ENCODE measurements at regions not wholly inside any gene's neighbourhood (a gene's known extent, or its start where the extent isn't known, plus 50 kb on each side); places are given as distances from the start of the nearest gene placed in this dataset.
A peak's percentile ranks its signal among the peaks of the same experiment; 100 is the strongest.

- no peak for DNase-seq (ENCODE audit: low read depth)
Measured at GRCh38 chr3:56985460-56985859, 75.0 kb upstream of the SPATA12 start.

- no peak for DNase-seq (ENCODE audit: low read depth)
Measured at GRCh38 chr3:56983427-56983826, 77.0 kb upstream of the SPATA12 start.

- DNase-seq (ENCODE audit: low read depth) = no peak
Measured at GRCh38 chr3:56981445-56982230, 78.8 kb upstream of the SPATA12 start.

- DNase-seq (ENCODE audit: low read depth) = peak; percentile 88
Measured at GRCh38 chr3:56980798-56981390, 79.6 kb upstream of the SPATA12 start.

- DNase-seq (ENCODE audit: low read depth) = no peak
Measured at GRCh38 chr3:56980243-56980642, 80.2 kb upstream of the SPATA12 start.

- DNase-seq (ENCODE audit: low read depth) = no peak
Measured at GRCh38 chr3:56979791-56980190, 80.7 kb upstream of the SPATA12 start.

GRCh38 chr3:56977561-56977889 is 82.9 kb upstream of the SPATA12 start:
- no peak for DNase-seq (ENCODE audit: low read depth)

GRCh38 chr3:56976651-56977560 is 83.6 kb upstream of the SPATA12 start:
- peak; percentile 74 for DNase-seq (ENCODE audit: low read depth)

GRCh38 chr3:56975567-56975966 is 84.9 kb upstream of the SPATA12 start:
- DNase-seq (ENCODE audit: low read depth) = no peak

GRCh38 chr3:56974247-56974930 is 86.1 kb upstream of the SPATA12 start:
- DNase-seq (ENCODE audit: low read depth) = no peak

- DNase-seq (ENCODE audit: low read depth) = no peak
Measured at GRCh38 chr3:56971816-56972215, 88.6 kb upstream of the SPATA12 start.

- no peak for DNase-seq (ENCODE audit: low read depth)
Measured at GRCh38 chr3:56971261-56971660, 89.2 kb upstream of the SPATA12 start.

GRCh38 chr3:56970461-56970879 is 90.0 kb upstream of the SPATA12 start:
- no peak for DNase-seq (ENCODE audit: low read depth)

GRCh38 chr3:56969851-56970250 is 90.6 kb upstream of the SPATA12 start:
- no peak for DNase-seq (ENCODE audit: low read depth)

- no peak for DNase-seq (ENCODE audit: low read depth)
Measured at GRCh38 chr3:56966509-56966908, 94.0 kb upstream of the SPATA12 start.

GRCh38 chr3:56966104-56966503 is 94.4 kb upstream of the SPATA12 start:
- no peak for DNase-seq (ENCODE audit: low read depth)

- DNase-seq (ENCODE audit: low read depth) = no peak
Measured at GRCh38 chr3:56962922-56963321, 97.5 kb upstream of the SPATA12 start.

- DNase-seq (ENCODE audit: low read depth) = no peak
Measured at GRCh38 chr3:56962206-56962605, 98.3 kb upstream of the SPATA12 start.

GRCh38 chr3:56960234-56960917 is 100.1 kb upstream of the SPATA12 start:
- no peak for DNase-seq (ENCODE audit: low read depth)

- DNase-seq (ENCODE audit: low read depth) = no peak
Measured at GRCh38 chr3:56958879-56959278, 101.6 kb upstream of the SPATA12 start.

GRCh38 chr3:56957522-56957921 is 102.9 kb upstream of the SPATA12 start:
- DNase-seq (ENCODE audit: low read depth) = no peak

- DNase-seq (ENCODE audit: low read depth) = no peak
Measured at GRCh38 chr3:56956906-56957305, 103.6 kb upstream of the SPATA12 start.

All from fibroblast of the conjunctiva (primary cell).